ENCODE measurements at regions not wholly inside any gene's neighbourhood (a gene's known extent, or its start where the extent isn't known, plus 50 kb on each side); places are given as distances from the start of the nearest gene placed in this dataset.

- Mint-ChIP-seq H3K9me3 (no peaks in the 10 kb centered on the region), H3K27me3 (ENCODE audit: low read depth, poor library complexity) (peaks cover 14% of the 10 kb centered on the region), H3K4me3 (no peak overlapping the region), H3K4me1 (no peaks in the 10 kb centered on the region), H3K36me3 (ENCODE audit: low read depth) (no peaks in the 10 kb centered on the region), H3K27ac (no peak overlapping the region)
- DNase-seq, result no peak
- TF ChIP-seq CTCF (IDR thresholded peaks at IDR 0.05), result no peak
Observed at GRCh38 chr17:6355196-6355595, 79.7 kb downstream of the AIPL1 start.

- DNase-seq, result no peak
- Mint-ChIP-seq H3K36me3 (ENCODE audit: low read depth) (no peaks in the 10 kb centered on the region), H3K27ac (no peak overlapping the region), H3K4me3 (no peak overlapping the region), H3K4me1 (no peaks in the 10 kb centered on the region), H3K27me3 (ENCODE audit: low read depth, poor library complexity) (peaks cover 34% of the 10 kb centered on the region), H3K9me3 (no peaks in the 10 kb centered on the region)
- no peak for TF ChIP-seq CTCF (IDR thresholded peaks at IDR 0.05)
Observed at GRCh38 chr17:6352801-6353560, 81.9 kb downstream of the AIPL1 start.

- H3K27me3 Mint-ChIP-seq (ENCODE audit: low read depth, poor library complexity), result peaks cover 39% of the 10 kb centered on the region
Observed at GRCh38 chr17:6352016-6352415, 82.9 kb downstream of the AIPL1 start.

GRCh38 chr17:6350806-6351205, 84.1 kb downstream of the AIPL1 start:
- no peaks in the 10 kb centered on the region for H3K4me1 Mint-ChIP-seq
- no peak for DNase-seq
- no peaks in the 10 kb centered on the region for H3K9me3 Mint-ChIP-seq
- H3K27me3 Mint-ChIP-seq (ENCODE audit: low read depth, poor library complexity), result peaks cover 45% of the 10 kb centered on the region
- H3K36me3 Mint-ChIP-seq (ENCODE audit: low read depth), result no peaks in the 10 kb centered on the region
- no peak overlapping the region for H3K27ac Mint-ChIP-seq
- no peak for TF ChIP-seq CTCF (IDR thresholded peaks at IDR 0.05)
- no peak overlapping the region for H3K4me3 Mint-ChIP-seq

More at GRCh38 chr17:6352016-6352415, 82.9 kb downstream of the AIPL1 start:
- TF ChIP-seq CTCF (IDR thresholded peaks at IDR 0.05), result no peak
- no peak overlapping the region for H3K27ac Mint-ChIP-seq
- no peaks in the 10 kb centered on the region for H3K4me1 Mint-ChIP-seq
- no peaks in the 10 kb centered on the region for H3K36me3 Mint-ChIP-seq (ENCODE audit: low read depth)
- DNase-seq, result no peak
- H3K4me3 Mint-ChIP-seq, result no peak overlapping the region
- H3K9me3 Mint-ChIP-seq, result no peaks in the 10 kb centered on the region

- H3K36me3 Mint-ChIP-seq (ENCODE audit: low read depth), result no peaks in the 10 kb centered on the region
- H3K9me3 Mint-ChIP-seq, result no peaks in the 10 kb centered on the region
- peaks cover 50% of the 10 kb centered on the region for H3K27me3 Mint-ChIP-seq (ENCODE audit: low read depth, poor library complexity)
- DNase-seq, result no peak
- H3K4me1 Mint-ChIP-seq, result no peaks in the 10 kb centered on the region
- H3K27ac Mint-ChIP-seq, result no peak overlapping the region
- no peak overlapping the region for H3K4me3 Mint-ChIP-seq
- no peak for TF ChIP-seq CTCF (IDR thresholded peaks at IDR 0.05)
Observed at GRCh38 chr17:6348891-6349290, 86.0 kb downstream of the AIPL1 start.

GRCh38 chr17:6347776-6348175, 87.1 kb downstream of the AIPL1 start:
- H3K27ac Mint-ChIP-seq, result no peak overlapping the region
- H3K4me3 Mint-ChIP-seq, result no peak overlapping the region
- TF ChIP-seq CTCF (IDR thresholded peaks at IDR 0.05), result no peak
- H3K4me1 Mint-ChIP-seq, result no peaks in the 10 kb centered on the region
- H3K27me3 Mint-ChIP-seq (ENCODE audit: low read depth, poor library complexity), result peaks cover 50% of the 10 kb centered on the region
- DNase-seq, result no peak
- H3K9me3 Mint-ChIP-seq, result no peaks in the 10 kb centered on the region
- H3K36me3 Mint-ChIP-seq (ENCODE audit: low read depth), result no peaks in the 10 kb centered on the region

All from nephron progenitor cell (in vitro differentiated cells).